Heart right ventricle (tissue), 16 donors: ENCODE measurements at regions not wholly inside any gene's neighbourhood (a gene's known extent, or its start where the extent isn't known, plus 50 kb on each side); places are given as distances from the start of the nearest gene placed in this dataset.

ENCODE experiments used
- ATAC-seq, 8 donors: fragments of 200-7000 bp; cut with Tn5 transposase; one replicate each; pipeline ENCODE4 v1.9.1; 2020; ENCODE audit warnings: mild to moderate bottlenecking in 8 of 8, moderate library complexity in 8 of 8, moderate number of reproducible peaks in 1 of 8
- DNase-seq, 2 donors: peaks; one replicate each; pipeline ENCODE4 v3.0.0-alpha.2; 2020
- H3K27ac ChIP-seq, 10 donors: fragments of 200-600 bp; sonication (generic) in 2 of 10; one replicate each; pipeline versions ENCODE4 v1.5.0 to v1.8.0; 2020 to 2022; ENCODE audit warnings: mild to moderate bottlenecking in 3 of 10
- H3K27me3 ChIP-seq, 7 donors: fragments of 200-600 bp; one replicate each; pipeline ENCODE4 v1.8.0; 2021 to 2022; ENCODE audit warnings: mild to moderate bottlenecking in 2 of 7
- H3K36me3 ChIP-seq, 9 donors: fragments of 200-600 bp; sonication (generic) in 1 of 9; one replicate each; pipeline versions ENCODE4 v1.5.0 to v1.8.0; 2020 to 2022; ENCODE audit warnings: mild to moderate bottlenecking in 2 of 9
- H3K4me1 ChIP-seq, 9 donors: fragments of 200-600 bp; sonication (generic) in 1 of 9; one replicate each; pipeline versions ENCODE4 v1.5.0 to v1.8.0; 2020 to 2022; ENCODE audit warnings: mild to moderate bottlenecking in 4 of 9
- H3K4me3 ChIP-seq, 10 donors: fragments of 200-600 bp; sonication (generic) in 2 of 10; one replicate each; pipeline versions ENCODE4 v1.5.0 to v1.8.0; 2020 to 2022; ENCODE audit warnings: mild to moderate bottlenecking in 7 of 10, moderate library complexity in 2 of 10
- H3K9me3 ChIP-seq, 11 donors: fragments of 200-600 bp in 10 of 11; sonication (generic) in 2 of 11; one replicate each; pipeline versions ENCODE4 v1.5.0 to v1.8.0; 2013 to 2022; ENCODE audit warnings: mild to moderate bottlenecking in 2 of 11, control low read depth in 1 of 11, moderate library complexity in 1 of 11
- CTCF ChIP-seq, 9 donors: fragments of 200-600 bp; sonication (generic) in 2 of 9; IDR thresholded peaks; one replicate each; pipeline versions ENCODE4 v1.5.0 to v1.8.0; 2021 to 2022; ENCODE audit warnings: antibody characterized with exemption in 9 of 9, mild to moderate bottlenecking in 5 of 9, moderate library complexity in 1 of 9
- WGBS, 2 donors: extraction: QIAGEN DNeasy Blood & Tissue Kit; methylation state at CpG; one replicate each; pipeline ENCODE4 v1.1.7; 2013; ENCODE audit warnings: inconsistent platforms in 1 of 2; 5-methylcytosine and 5-hydroxymethylcytosine counted together
- intact Hi-C, 10 donors: fragments of 100-400 bp; cut with DNase I; formaldehyde crosslinking; loops; one replicate each; pipeline versions ENCODE4 v1.11.1 to v1.14.2; 2022
- donor health status: Arrhythmogenic right ventricular cardiomyopathy.
- donor health status: ischemic (EF 13 %, LVEDD 7.1; RV severe dilation, severe dysfunction).
- donor health status: healthy with polysubstance abuse.
- donor health status: DM: no; HTN: yes; CAD: no.
- donor health status: DM: no; HTN: no; CAD: no.
- donor health status: ischemic (EF 25% LVEDD 6.9; RV normal size, moderate dysfunction).
- donor health status: ischemic (EF 25% LVEDD 5.7; RV mildly dilated, moderate dysfunction).
- donor health status: healthy.
- donor health status: DM: yes; HTN: yes; CAD: no.
- donor health status: Ischemic cardiomyopathy.
- donor health status: ischemic (EF 35%, LVEDD 5.7; RV mildly dilated, moderate dysfunction).
- donor health status: nonischemic (EF 11% LVEDD 7.7; RV severe dilation, severe dysfunction).
- donor health status: DM: yes; HTN: yes; CAD: no.
- donor health status: PGD.
- donor health status: ischemic (EF 29% LVEDD 5.4; RV normal size, mild dysfunction).
- donor health status: nonischemic (EF 23%, LVEDD 6.1; RV moderate dilation, normal function).

GRCh38 chr6:21437581-21437980, 156.0 kb upstream of the SOX4 start:
- ATAC-seq = no peak
- intact Hi-C loops = no loop called here
- no peak for DNase-seq

GRCh38 chr6:21438237-21438985, 155.1 kb upstream of the SOX4 start:
- intact Hi-C loops = no loop called here
- Histone ChIP-seq H3K27me3 (no peaks in the 10 kb centered on the region), H3K27ac (no peak overlapping the region), H3K4me3 (no peak overlapping the region), H3K4me1 (peaks cover 0 to 22% (median 0%) of the 10 kb centered on the region in 9 donors), H3K9me3 (peaks cover 0 to 5% (median 0%) of the 10 kb centered on the region in 11 donors), H3K36me3 (no peaks in the 10 kb centered on the region)
- TF ChIP-seq CTCF (IDR thresholded peaks at IDR 0.05) = no peak
- WGBS, 2 donors = 89% methylated on average over 10 of the region's 10 CpGs
- no peak for ATAC-seq
- no peak for DNase-seq

More at GRCh38 chr6:21437581-21437980, 156.0 kb upstream of the SOX4 start:
- Histone ChIP-seq H3K9me3 (peaks cover 0 to 5% (median 0%) of the 10 kb centered on the region in 11 donors), H3K27ac (no peak overlapping the region), H3K36me3 (no peaks in the 10 kb centered on the region), H3K4me3 (no peak overlapping the region), H3K27me3 (no peaks in the 10 kb centered on the region), H3K4me1 (peaks cover 0 to 22% (median 0%) of the 10 kb centered on the region in 9 donors)
- no peak for TF ChIP-seq CTCF (IDR thresholded peaks at IDR 0.05)
- 98 to 100% methylated on average over 2 of the region's 2 CpGs for WGBS, 2 donors

GRCh38 chr6:21438986-21439352, 154.6 kb upstream of the SOX4 start:
- intact Hi-C loops = no loop called here
- H3K4me3 ChIP-seq = no peak overlapping the region
- DNase-seq (no peak), ATAC-seq (no peak)
- peaks cover 0 to 22% (median 0%) of the 10 kb centered on the region in 9 donors for H3K4me1 ChIP-seq
- H3K9me3 ChIP-seq = peaks cover 0 to 5% (median 0%) of the 10 kb centered on the region in 11 donors
- 50 to 73% methylated on average over 2 of the region's 2 CpGs for WGBS, 2 donors
- H3K36me3 ChIP-seq = no peaks in the 10 kb centered on the region
- no peak for TF ChIP-seq CTCF (IDR thresholded peaks at IDR 0.05)
- no peak overlapping the region for H3K27ac ChIP-seq
- H3K27me3 ChIP-seq = no peaks in the 10 kb centered on the region

GRCh38 chr6:21441386-21441785, 152.2 kb upstream of the SOX4 start:
- 78 to 83% methylated on average over 6 of the region's 6 CpGs for WGBS, 2 donors
- H3K4me3 ChIP-seq = no peak overlapping the region
- H3K9me3 ChIP-seq = peaks cover 0 to 5% (median 0%) of the 10 kb centered on the region in 11 donors
- no peak for TF ChIP-seq CTCF (IDR thresholded peaks at IDR 0.05)
- intact Hi-C loops = no loop called here
- no peak overlapping the region for H3K27ac ChIP-seq
- no peak for ATAC-seq
- no peak for DNase-seq
- no peaks in the 10 kb centered on the region for H3K27me3 ChIP-seq
- H3K4me1 ChIP-seq = peaks cover 0 to 22% (median 0%) of the 10 kb centered on the region in 9 donors
- H3K36me3 ChIP-seq = no peaks in the 10 kb centered on the region
